ENCODE measurements at regions not wholly inside any gene's neighbourhood (a gene's known extent, or its start where the extent isn't known, plus 50 kb on each side); places are given as distances from the start of the nearest gene placed in this dataset.

DNA sequence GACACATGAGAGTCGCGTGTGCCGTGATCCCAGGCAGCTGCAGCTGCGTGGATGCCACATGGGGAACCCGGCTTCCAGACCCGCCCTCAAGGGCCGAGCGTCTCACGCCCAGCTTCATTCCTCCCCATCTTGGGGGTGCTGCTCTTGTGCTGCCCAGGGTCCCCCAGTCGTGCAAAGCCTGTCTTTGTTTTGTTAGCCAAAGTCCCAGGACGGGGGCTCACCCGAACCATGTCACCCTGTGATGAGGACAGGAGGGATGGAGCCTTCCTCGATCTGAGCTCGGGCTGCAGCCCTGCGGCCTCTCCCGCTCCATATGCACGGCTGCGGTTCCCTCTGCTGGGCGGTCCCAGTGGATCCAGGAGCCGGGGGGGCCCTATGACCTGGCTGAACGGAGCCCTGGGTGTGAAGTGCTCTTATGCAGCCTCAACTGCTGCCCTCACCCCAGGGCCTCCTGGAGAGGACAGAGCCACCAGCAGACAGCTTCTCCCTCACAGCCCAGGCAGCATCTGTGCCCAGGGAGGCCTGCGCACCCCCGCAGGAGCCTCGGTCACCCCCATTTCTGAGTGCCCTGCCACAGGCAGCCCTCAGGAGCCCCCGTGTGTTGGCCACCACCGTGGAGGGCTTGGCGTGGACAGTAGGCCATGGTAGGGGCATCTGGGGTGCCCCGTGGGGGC is 99.0 kb upstream of the CTDP1 start:
- TF ChIP-seq, protein P1, sequence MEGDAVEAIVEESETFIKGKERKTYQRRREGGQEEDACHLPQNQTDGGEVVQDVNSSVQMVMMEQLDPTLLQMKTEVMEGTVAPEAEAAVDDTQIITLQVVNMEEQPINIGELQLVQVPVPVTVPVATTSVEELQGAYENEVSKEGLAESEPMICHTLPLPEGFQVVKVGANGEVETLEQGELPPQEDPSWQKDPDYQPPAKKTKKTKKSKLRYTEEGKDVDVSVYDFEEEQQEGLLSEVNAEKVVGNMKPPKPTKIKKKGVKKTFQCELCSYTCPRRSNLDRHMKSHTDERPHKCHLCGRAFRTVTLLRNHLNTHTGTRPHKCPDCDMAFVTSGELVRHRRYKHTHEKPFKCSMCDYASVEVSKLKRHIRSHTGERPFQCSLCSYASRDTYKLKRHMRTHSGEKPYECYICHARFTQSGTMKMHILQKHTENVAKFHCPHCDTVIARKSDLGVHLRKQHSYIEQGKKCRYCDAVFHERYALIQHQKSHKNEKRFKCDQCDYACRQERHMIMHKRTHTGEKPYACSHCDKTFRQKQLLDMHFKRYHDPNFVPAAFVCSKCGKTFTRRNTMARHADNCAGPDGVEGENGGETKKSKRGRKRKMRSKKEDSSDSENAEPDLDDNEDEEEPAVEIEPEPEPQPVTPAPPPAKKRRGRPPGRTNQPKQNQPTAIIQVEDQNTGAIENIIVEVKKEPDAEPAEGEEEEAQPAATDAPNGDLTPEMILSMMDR (conservative IDR thresholded peaks at IDR 0.05; ENCODE audit: low read length), result no peak
- no peak for TF ChIP-seq EZH2phosphoT487 (IDR thresholded peaks at IDR 0.05; ENCODE audit: borderline replicate concordance, low read depth, low read length)

Data from OCI-LY7 (cell line).